ENCODE measurements at regions not wholly inside any gene's neighbourhood (a gene's known extent, or its start where the extent isn't known, plus 50 kb on each side); places are given as distances from the start of the nearest gene placed in this dataset.

DNA sequence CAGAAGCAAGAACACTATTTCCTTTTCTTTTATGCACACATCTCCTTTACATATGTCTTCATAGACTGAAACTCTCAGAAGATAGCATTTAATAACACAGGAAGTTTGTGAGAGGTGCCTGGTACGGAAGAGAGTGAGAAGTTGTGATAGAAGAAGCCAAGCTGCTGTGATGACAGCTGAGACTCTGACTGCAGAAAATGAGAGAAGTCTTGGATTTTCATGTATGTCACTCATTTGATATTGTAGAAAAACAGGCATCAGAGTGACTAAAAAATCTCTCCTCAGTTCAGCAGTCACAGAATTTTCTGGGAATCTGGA lies 154.9 kb upstream of the BMP2 start:
- Histone ChIP-seq H3K27me3 (ENCODE audit: insufficient read depth, low read length) (no peaks in the 10 kb centered on the region), H3K9me2 (ENCODE audit: insufficient read depth) (no peaks in the 10 kb centered on the region), H2AFZ (ENCODE audit: low read depth, low read length, poor library complexity, severe bottlenecking) (no peak overlapping the region), H3K9me3 (ENCODE audit: control insufficient read depth in 1 of 2, insufficient read depth in 1 of 2, low read depth in 1 of 2, low read length in 2 of 2) (peaks cover 0 to 26% of the 10 kb centered on the region in 2 experiments; a peak in 2 of 4 replicates), H3K4me3 (replicated peaks in 1 of 2; ENCODE audit: low read depth in 1 of 2, low read length in 2 of 2) (no peak overlapping the region), H3K36me3 (ENCODE audit: control insufficient read depth in 1 of 2, insufficient read depth in 2 of 2, low read length in 2 of 2) (no peaks in the 10 kb centered on the region), H3K4me1 (ENCODE audit: control insufficient read depth in 1 of 2, insufficient read depth in 2 of 2, low read length in 2 of 2) (no peaks in the 10 kb centered on the region), H3K4me2 (ENCODE audit: low read length) (no peak overlapping the region), H3K9ac (ENCODE audit: low read length) (no peak overlapping the region), H3K79me2 (ENCODE audit: insufficient read depth, low read length) (no peaks in the 10 kb centered on the region), H3K27ac (ENCODE audit: low read depth, low read length) (no peak overlapping the region), H4K20me1 (ENCODE audit: insufficient read depth) (no peaks in the 10 kb centered on the region)
- no TSS peak for BruUV-seq (replicated peaks)
- DNase-seq (ENCODE audit: low read depth, low spot score) = no peak
- RAD21 ChIA-PET (ENCODE audit: low non-redundant PET in 1 of 2, low total read pairs in 2 of 2, uncharacterized antibody in 2 of 2, unreplicated experiment in 2 of 2) = no interaction called here
- ATAC-seq = no peak
- POLR2A ChIA-PET = interaction anchor here (1.5 kb wide), 1 partner anchor 18 kb away, joined by 3 read pairs; no protein-coding TSS in a partner anchor
- TF ChIP-seq, protein P1, sequence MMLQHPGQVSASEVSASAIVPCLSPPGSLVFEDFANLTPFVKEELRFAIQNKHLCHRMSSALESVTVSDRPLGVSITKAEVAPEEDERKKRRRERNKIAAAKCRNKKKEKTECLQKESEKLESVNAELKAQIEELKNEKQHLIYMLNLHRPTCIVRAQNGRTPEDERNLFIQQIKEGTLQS (IDR thresholded peaks at IDR 0.05) = no peak
- TF ChIP-seq CBX3 (IDR thresholded peaks at IDR 0.05; ENCODE audit: low read depth) = no peak
- no peak for TF ChIP-seq SP1 (IDR thresholded peaks at IDR 0.05; ENCODE audit: low read depth)
- no peak for TF ChIP-seq EZH2phosphoT487 (IDR thresholded peaks at IDR 0.05; ENCODE audit: borderline replicate concordance)
- no peak for TF ChIP-seq POLR2A (IDR thresholded peaks at IDR 0.05; ENCODE audit: borderline replicate concordance, extremely low read depth, insufficient read depth, insufficient read length)
- TF ChIP-seq, protein P2, sequence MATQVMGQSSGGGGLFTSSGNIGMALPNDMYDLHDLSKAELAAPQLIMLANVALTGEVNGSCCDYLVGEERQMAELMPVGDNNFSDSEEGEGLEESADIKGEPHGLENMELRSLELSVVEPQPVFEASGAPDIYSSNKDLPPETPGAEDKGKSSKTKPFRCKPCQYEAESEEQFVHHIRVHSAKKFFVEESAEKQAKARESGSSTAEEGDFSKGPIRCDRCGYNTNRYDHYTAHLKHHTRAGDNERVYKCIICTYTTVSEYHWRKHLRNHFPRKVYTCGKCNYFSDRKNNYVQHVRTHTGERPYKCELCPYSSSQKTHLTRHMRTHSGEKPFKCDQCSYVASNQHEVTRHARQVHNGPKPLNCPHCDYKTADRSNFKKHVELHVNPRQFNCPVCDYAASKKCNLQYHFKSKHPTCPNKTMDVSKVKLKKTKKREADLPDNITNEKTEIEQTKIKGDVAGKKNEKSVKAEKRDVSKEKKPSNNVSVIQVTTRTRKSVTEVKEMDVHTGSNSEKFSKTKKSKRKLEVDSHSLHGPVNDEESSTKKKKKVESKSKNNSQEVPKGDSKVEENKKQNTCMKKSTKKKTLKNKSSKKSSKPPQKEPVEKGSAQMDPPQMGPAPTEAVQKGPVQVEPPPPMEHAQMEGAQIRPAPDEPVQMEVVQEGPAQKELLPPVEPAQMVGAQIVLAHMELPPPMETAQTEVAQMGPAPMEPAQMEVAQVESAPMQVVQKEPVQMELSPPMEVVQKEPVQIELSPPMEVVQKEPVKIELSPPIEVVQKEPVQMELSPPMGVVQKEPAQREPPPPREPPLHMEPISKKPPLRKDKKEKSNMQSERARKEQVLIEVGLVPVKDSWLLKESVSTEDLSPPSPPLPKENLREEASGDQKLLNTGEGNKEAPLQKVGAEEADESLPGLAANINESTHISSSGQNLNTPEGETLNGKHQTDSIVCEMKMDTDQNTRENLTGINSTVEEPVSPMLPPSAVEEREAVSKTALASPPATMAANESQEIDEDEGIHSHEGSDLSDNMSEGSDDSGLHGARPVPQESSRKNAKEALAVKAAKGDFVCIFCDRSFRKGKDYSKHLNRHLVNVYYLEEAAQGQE (IDR thresholded peaks at IDR 0.05; ENCODE audit: low read depth) = no peak
- TF ChIP-seq CEBPB (IDR thresholded peaks at IDR 0.05; ENCODE audit: low read depth) = no peak
- TF ChIP-seq, protein P3, sequence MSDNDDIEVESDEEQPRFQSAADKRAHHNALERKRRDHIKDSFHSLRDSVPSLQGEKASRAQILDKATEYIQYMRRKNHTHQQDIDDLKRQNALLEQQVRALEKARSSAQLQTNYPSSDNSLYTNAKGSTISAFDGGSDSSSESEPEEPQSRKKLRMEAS (IDR thresholded peaks at IDR 0.05) = no peak
- no peak for TF ChIP-seq SIN3A (IDR thresholded peaks at IDR 0.05; ENCODE audit: low read depth)
- TF ChIP-seq FOSL1 (IDR thresholded peaks at IDR 0.05; ENCODE audit: low read depth) = no peak
- no peak for TF ChIP-seq POLR2AphosphoS5 (IDR thresholded peaks at IDR 0.05; ENCODE audit: low read depth, low read length)
- intact Hi-C loops (cut with micrococcal nuclease) = no loop called here
- CTCF ChIA-PET = interaction anchor here (1.4 kb wide), 1 partner anchor 30 kb away, joined by 3 read pairs; no protein-coding TSS in a partner anchor

Measured in HCT116 (cell line).